ENCODE measurements at regions not wholly inside any gene's neighbourhood (a gene's known extent, or its start where the extent isn't known, plus 50 kb on each side); places are given as distances from the start of the nearest gene placed in this dataset.
A peak's percentile ranks its signal among the peaks of the same experiment; 100 is the strongest.
"Not testable (repeated sequence)": the region's sequence is repeated elsewhere in the genome, so short reads cannot be mapped to it uniquely, and the experiment has no call there.

- no peak for DNase-seq (ENCODE audit: low read depth)
Observed at GRCh38 chr2:83273322-83273721, 1185.8 kb downstream of the SUCLG1 start.

GRCh38 chr2:83261591-83262136 is 1197.4 kb downstream of the SUCLG1 start:
- DNase-seq (ENCODE audit: low read depth) = no peak

DNA sequence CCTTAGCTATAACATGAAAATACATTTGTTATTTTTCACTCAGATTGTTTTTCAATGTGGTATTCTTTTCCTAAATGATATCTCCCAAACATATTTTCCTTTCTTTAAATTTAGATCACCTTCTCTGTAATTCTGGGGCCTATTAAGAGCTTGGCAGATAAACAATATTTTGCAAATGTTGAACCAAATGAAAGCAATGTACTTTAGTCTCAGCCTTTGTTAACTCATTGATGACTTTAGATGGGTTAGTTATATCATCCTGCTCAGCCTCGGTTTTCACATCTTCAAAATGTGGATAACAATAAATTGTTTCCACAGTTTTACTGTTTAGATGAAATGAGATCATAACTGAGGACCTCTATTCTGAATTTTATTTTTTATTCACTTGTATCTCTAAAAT is 1205.2 kb downstream of the SUCLG1 start:
- DNase-seq (ENCODE audit: low read depth) = no peak

DNA sequence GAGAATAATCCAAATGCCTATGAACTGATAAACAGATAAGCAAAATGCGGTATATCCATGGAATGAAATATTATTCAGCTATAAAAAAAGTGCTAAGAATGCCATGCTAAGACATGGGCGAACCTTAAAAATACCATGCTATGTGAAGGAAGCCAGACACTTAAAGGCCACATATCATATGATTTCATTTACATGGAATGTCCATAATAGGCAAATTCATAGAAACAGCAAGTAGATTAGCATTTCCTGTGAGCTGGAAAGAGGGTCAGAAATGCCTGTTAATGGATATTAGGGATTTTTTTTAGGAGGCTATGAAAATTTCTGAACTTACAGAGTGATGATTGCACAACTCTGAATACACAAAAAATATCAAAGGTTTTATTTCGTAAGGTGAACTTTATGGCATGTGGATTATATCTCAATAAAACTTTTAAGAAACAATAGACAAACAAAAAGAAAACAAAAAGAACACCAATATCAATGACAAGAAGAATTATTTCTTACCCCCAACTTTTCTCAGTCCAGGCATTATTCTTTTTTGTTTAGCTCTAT is 1207.7 kb downstream of the SUCLG1 start:
- DNase-seq (ENCODE audit: low read depth) = no peak

DNA sequence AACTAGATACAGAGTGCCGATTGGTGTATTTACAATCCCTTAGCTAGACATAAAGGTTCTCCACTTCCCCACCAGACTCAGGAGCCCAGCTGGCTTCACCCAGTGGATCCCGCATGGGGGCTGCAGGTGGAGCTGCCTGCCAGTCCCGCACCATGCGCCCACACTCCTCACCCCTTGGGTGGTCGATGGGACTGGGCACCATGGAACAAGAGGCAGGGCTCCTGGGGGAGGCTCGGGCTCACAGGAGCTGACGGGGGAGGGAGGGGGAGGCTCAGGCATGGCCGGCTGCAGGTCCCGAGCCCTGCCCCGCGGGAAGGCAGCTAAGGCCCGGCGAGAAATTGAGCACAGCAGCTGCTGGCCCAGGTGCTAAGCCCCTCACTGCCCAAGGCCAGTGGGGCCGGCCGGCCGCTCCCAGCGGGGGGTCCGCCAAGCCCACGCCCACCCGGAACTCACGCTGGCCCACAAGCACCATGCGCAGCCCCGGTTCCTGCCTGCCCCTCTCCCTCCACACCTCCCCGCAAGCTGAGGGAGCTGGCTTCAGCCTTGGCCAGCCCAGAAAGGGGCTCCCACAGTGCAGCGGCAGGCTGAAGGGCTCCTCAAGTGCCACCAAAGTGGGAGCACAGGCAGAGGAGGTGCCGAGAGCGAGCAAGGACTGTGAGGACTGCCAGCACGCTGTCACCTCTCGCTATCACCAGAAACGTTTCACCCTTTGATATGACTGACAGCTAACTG is 1213.1 kb downstream of the SUCLG1 start:
- not testable (repeated sequence) for DNase-seq (ENCODE audit: low read depth)

DNA sequence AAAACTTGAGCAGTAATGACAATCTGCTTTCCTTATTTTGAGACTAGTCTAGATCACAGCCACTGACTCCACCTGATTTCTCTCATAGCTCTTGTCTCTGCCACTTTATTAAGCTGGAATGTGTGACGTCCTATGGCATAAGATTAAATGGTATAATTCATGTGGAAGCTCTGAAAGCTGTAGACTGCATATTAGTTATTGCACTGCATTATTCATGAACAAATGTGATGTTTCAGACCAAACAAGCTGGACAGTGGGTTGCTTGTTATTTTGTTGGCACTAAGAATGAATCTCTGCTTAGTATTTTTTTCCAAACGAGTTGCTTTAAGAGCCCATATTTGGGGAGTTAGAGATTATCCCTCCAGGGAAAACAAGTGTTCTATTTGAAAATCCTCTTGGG is 1218.5 kb downstream of the SUCLG1 start:
- DNase-seq (ENCODE audit: low read depth) = no peak

- no peak for DNase-seq (ENCODE audit: low read depth)
Observed at GRCh38 chr2:83238111-83238510, 1221.0 kb downstream of the SUCLG1 start.

- no peak for DNase-seq (ENCODE audit: low read depth)
Observed at GRCh38 chr2:83234246-83234645, 1224.8 kb downstream of the SUCLG1 start.

GRCh38 chr2:83233781-83234180 is 1225.3 kb downstream of the SUCLG1 start:
- DNase-seq (ENCODE audit: low read depth) = no peak

DNA sequence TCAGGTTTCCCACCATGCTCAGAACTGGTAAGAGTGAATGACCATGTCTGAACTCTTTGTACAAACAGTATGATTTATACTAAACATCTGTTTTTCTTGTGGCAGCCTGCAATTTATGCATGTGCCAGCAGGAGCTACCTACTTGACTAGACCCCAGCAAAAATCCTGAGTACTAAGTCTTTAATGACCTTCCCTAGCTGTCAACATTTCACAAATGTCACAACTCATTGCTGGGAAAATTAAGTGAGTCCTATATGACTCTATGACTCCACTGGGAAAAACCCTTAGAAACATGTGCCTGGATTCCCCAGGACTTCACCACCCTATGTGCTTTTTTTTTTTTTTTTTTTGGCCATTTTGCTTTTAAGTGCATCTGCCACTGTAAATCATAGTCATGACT is 1225.8 kb downstream of the SUCLG1 start:
- no peak for DNase-seq (ENCODE audit: low read depth)

GRCh38 chr2:83229443-83229842 is 1229.6 kb downstream of the SUCLG1 start:
- DNase-seq (ENCODE audit: low read depth) = no peak

DNA sequence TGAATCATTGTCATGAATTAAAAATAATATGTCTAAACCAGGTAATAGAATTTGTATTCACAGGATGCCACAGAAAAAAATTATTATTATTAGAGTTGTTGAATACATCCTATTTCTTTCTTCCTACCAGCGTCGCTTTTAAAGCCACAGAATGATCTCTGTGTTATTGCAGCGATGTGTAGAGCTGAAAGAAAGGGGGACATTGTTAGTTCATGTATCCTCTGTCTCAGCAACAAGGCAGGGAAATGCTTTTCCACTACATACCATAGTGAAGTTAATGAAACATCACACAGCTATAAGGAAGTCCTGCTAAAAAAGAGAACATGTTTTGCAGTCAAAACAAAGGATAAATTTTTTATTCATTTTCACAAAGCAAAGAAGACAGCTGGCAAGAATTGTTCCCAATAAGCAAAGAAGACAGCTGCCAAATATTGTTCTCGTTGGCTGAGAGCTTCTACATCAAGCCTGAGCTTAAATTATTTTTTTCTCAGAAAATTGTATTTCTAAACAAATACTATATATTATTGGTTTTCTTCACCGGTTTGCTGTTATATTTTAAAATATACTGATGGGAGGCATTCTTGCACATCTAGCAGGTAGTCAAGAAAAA is 1234.4 kb downstream of the SUCLG1 start:
- DNase-seq (ENCODE audit: low read depth) = no peak

GRCh38 chr2:83221258-83221657 is 1237.8 kb downstream of the SUCLG1 start:
- DNase-seq (ENCODE audit: low read depth) = no peak

GRCh38 chr2:83217854-83218253 is 1241.2 kb downstream of the SUCLG1 start:
- no peak for DNase-seq (ENCODE audit: low read depth)

DNA sequence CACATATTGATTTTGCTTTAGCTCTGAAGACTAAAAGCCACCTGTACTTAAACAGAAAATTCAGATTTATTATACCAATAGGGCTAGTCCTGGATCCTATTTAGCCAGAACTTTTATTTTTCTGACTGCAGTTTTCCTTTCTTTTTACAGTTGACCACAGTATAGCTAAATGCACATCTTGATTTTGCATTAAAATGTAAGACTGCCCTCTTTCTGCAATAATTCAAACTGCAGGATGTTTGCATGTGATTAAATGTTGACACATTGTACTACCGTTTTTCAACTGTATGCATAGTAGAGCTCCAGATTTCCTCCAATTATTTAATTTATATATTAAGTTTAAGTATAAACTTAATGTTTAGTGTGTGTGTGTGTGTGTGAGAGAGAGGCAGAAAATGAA is 1262.9 kb downstream of the SUCLG1 start:
- peak; percentile 36 for DNase-seq (ENCODE audit: low read depth)

GRCh38 chr2:83191316-83191715 is 1267.8 kb downstream of the SUCLG1 start:
- DNase-seq (ENCODE audit: low read depth) = no peak

GRCh38 chr2:83186105-83186760 is 1272.8 kb downstream of the SUCLG1 start:
- peak; percentile 9 for DNase-seq (ENCODE audit: low read depth)

- DNase-seq (ENCODE audit: low read depth) = not testable (repeated sequence)
Observed at GRCh38 chr2:83180862-83181530, 1278.1 kb downstream of the SUCLG1 start.

- DNase-seq (ENCODE audit: low read depth) = no peak
Observed at GRCh38 chr2:83176539-83176938, 1282.5 kb downstream of the SUCLG1 start.

GRCh38 chr2:83172841-83173240 is 1286.2 kb downstream of the SUCLG1 start:
- DNase-seq (ENCODE audit: low read depth) = peak; percentile 3

DNA sequence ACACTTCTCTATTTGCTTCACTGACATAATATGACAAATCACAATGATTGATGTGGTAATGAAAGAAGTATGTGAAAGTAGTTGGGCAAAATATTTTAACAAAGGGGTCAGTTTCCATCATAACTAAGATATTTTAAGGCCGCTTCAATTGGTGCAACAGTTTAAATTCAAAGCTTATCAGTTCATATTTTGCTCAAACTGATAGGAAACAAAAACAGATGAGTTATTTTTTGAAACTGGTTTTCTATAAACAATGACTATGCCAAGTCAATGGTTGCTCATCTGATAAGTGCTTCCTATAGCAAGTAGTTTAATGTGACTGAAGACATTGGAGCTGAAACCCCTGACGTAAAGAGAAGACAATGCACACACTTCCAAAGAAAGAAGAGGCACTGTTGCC is 1290.7 kb downstream of the SUCLG1 start:
- no peak for DNase-seq (ENCODE audit: low read depth)

DNA sequence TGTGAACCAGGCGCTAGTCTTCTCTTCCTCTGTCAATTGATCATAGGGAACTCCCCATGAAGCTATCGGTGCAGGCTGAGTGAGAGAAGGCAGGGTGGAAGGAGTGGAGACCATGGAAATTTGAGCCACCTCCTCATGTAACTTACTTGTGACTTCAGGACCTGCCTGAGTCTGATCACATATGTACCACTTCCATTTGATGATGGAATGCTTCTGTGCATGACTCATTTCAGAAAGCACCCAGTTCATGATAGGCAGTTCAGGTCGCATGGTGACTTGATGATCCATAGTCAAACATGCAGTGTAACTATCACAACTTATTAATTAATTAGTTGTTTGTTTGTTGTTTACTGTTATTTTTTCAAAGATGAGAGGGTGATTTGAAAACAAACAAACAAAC is 1296.7 kb downstream of the SUCLG1 start:
- DNase-seq (ENCODE audit: low read depth) = peak; percentile 2

Measured in M059J (cell line).